GM12878 (cell line): ENCODE measurements at regions not wholly inside any gene's neighbourhood (a gene's known extent, or its start where the extent isn't known, plus 50 kb on each side); places are given as distances from the start of the nearest gene placed in this dataset.

Experiments used
- KAT2A ChIP-seq: conservative IDR thresholded peaks from 2 replicates; pipeline ENCODE4 v1.6.1; 2011; ENCODE audit warnings: low read depth, low read length; ENCODE audit not compliant: control insufficient read depth
- MYC ChIP-seq: IDR thresholded peaks from 2 replicates; pipeline ENCODE4 v1.6.1; 2011; ENCODE audit warnings: mild to moderate bottlenecking, low read length, moderate library complexity, inconsistent platforms; ENCODE audit not compliant: insufficient read depth, insufficient replicate concordance, insufficient read length, severe bottlenecking
- POLR2A ChIP-seq: IDR thresholded peaks from 2 replicates; pipeline ENCODE4 v1.6.1; 2011; ENCODE audit warnings: low read depth, mild to moderate bottlenecking, low read length
- TF ChIP-seq, protein P1 (sequence below), 3 experiments: IDR thresholded peaks in 2 of 3; conservative IDR thresholded peaks in 1 of 3; 2 replicates each; pipeline ENCODE4 v1.5.1; 2011; ENCODE audit warnings: low read depth in 3 of 3, low read length in 3 of 3, mild to moderate bottlenecking in 3 of 3, control low read depth in 2 of 3, moderate library complexity in 2 of 3, inconsistent platforms in 1 of 3, mixed read lengths in 1 of 3; ENCODE audit not compliant: control insufficient read depth in 2 of 3, insufficient read depth in 1 of 3; ENCODE audit errors: extremely low read depth in 1 of 3

DNA sequence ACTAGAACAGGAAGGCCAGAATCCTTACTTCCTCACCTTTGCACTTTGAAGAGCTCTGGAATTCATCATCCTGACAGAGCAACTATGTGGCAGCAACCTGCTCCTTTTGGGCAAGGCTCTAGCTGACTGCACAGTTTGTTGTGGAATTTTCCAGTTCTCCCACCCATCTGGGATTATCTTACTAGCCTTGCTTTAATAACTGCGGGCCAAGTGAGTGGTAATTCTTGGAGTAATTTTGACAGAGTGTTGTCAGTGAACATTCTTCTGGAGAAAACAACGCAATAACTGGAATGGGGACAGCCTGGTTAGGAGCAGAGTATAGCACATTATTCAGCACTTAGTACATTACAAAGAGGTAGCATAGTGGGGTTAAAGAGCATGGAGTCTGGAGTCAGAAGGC, 75.3 kb downstream of the NTMT2 start:
- TF ChIP-seq MYC (no peak), KAT2A (no peak), POLR2A (no peak)
- TF ChIP-seq, protein P1, sequence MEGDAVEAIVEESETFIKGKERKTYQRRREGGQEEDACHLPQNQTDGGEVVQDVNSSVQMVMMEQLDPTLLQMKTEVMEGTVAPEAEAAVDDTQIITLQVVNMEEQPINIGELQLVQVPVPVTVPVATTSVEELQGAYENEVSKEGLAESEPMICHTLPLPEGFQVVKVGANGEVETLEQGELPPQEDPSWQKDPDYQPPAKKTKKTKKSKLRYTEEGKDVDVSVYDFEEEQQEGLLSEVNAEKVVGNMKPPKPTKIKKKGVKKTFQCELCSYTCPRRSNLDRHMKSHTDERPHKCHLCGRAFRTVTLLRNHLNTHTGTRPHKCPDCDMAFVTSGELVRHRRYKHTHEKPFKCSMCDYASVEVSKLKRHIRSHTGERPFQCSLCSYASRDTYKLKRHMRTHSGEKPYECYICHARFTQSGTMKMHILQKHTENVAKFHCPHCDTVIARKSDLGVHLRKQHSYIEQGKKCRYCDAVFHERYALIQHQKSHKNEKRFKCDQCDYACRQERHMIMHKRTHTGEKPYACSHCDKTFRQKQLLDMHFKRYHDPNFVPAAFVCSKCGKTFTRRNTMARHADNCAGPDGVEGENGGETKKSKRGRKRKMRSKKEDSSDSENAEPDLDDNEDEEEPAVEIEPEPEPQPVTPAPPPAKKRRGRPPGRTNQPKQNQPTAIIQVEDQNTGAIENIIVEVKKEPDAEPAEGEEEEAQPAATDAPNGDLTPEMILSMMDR (IDR thresholded peaks at IDR 0.05 in 2 of 3, conservative IDR thresholded peaks at IDR 0.05 in 1 of 3; ENCODE audit: control insufficient read depth in 2 of 3, extremely low read depth in 1 of 3, insufficient read depth in 1 of 3, low read depth in 3 of 3, low read length in 3 of 3): no peak
